Glomerular visceral epithelial cell (primary cell): ENCODE measurements at regions not wholly inside any gene's neighbourhood (a gene's known extent, or its start where the extent isn't known, plus 50 kb on each side); places are given as distances from the start of the nearest gene placed in this dataset.
"Not testable (repeated sequence)": the region's sequence is repeated elsewhere in the genome, so short reads cannot be mapped to it uniquely, and the experiment has no call there.

Experiments used
- DNase-seq: peaks from one replicate; pipeline ENCODE4 v3.0.0-alpha.2; 2016; ENCODE audit errors: extremely low spot score

- DNase-seq: no peak
Measured at GRCh38 chr2:167750675-167751074, 496.7 kb downstream of the STK39 start.

- DNase-seq: no peak
Measured at GRCh38 chr2:167749660-167750059, 497.7 kb downstream of the STK39 start.

- peak; percentile 14 for DNase-seq
Measured at GRCh38 chr2:167749016-167749415, 498.4 kb downstream of the STK39 start.

GRCh38 chr2:167748536-167748935 lies 498.9 kb downstream of the STK39 start:
- no peak for DNase-seq

GRCh38 chr2:167745667-167746066 lies 501.7 kb downstream of the STK39 start:
- DNase-seq: no peak

- not testable (repeated sequence) for DNase-seq
Measured at GRCh38 chr2:167739921-167740320, 507.5 kb downstream of the STK39 start.

- DNase-seq: no peak
Measured at GRCh38 chr2:167733747-167734146, 513.6 kb downstream of the STK39 start.

- DNase-seq: no peak
Measured at GRCh38 chr2:167732326-167732725, 515.1 kb downstream of the STK39 start.

- no peak for DNase-seq
Measured at GRCh38 chr2:167729911-167730310, 517.5 kb downstream of the STK39 start.

GRCh38 chr2:167726788-167727187 lies 520.6 kb downstream of the STK39 start:
- no peak for DNase-seq

- no peak for DNase-seq
Measured at GRCh38 chr2:167721593-167721992, 525.8 kb downstream of the STK39 start.

- DNase-seq: no peak
Measured at GRCh38 chr2:167719410-167719809, 528.0 kb downstream of the STK39 start.

- no peak for DNase-seq
Measured at GRCh38 chr2:167718560-167718959, 528.8 kb downstream of the STK39 start.

GRCh38 chr2:167715932-167716331 lies 531.5 kb downstream of the STK39 start:
- peak; percentile 7 for DNase-seq

- not testable (repeated sequence) for DNase-seq
Measured at GRCh38 chr2:167715498-167715897, 531.9 kb downstream of the STK39 start.

GRCh38 chr2:167712275-167712674 lies 535.1 kb downstream of the STK39 start:
- DNase-seq: no peak

GRCh38 chr2:167708998-167709397 lies 538.4 kb downstream of the STK39 start:
- no peak for DNase-seq

- no peak for DNase-seq
Measured at GRCh38 chr2:167706800-167707199, 540.6 kb downstream of the STK39 start.

GRCh38 chr2:167703441-167703840 lies 544.0 kb downstream of the STK39 start:
- DNase-seq: no peak

GRCh38 chr2:167702227-167702626 lies 545.2 kb downstream of the STK39 start:
- DNase-seq: no peak

- DNase-seq: no peak
Measured at GRCh38 chr2:167701651-167702050, 545.7 kb downstream of the STK39 start.

GRCh38 chr2:167697948-167698347 lies 549.4 kb downstream of the STK39 start:
- DNase-seq: no peak

- DNase-seq: no peak
Measured at GRCh38 chr2:167697194-167697593, 550.2 kb downstream of the STK39 start.

GRCh38 chr2:167692936-167693335 lies 554.5 kb downstream of the STK39 start:
- DNase-seq: no peak

GRCh38 chr2:167692191-167692590 lies 555.2 kb downstream of the STK39 start:
- DNase-seq: no peak
